Activated CD4-positive, alpha-beta T cell treated with anti-CD3 and anti-CD28 coated beads, Interleukin-2, amount 10 ng/mL, durations not matched to agents 7 days and 5 days (primary cell): ENCODE measurements at regions not wholly inside any gene's neighbourhood (a gene's known extent, or its start where the extent isn't known, plus 50 kb on each side); places are given as distances from the start of the nearest gene placed in this dataset.
"Not testable (repeated sequence)": the region's sequence is repeated elsewhere in the genome, so short reads cannot be mapped to it uniquely, and the experiment has no call there.

Experiments used
- CTCF ChIA-PET: fragments of 350-600 bp; sonication (Branson Sonifier 250); formaldehyde crosslinking; loops from one replicate; lab custom pipeline; 2021; ENCODE audit warnings: antibody characterized with exemption; lab: Charles Lee
- POLR2A ChIA-PET: fragments of 350-600 bp; sonication (Branson Sonifier 250); formaldehyde crosslinking; loops from one replicate; lab custom pipeline; 2021; ENCODE audit warnings: antibody characterized with exemption; lab: Charles Lee
- DNase-seq: peaks from one replicate; pipeline ENCODE4 v3.0.0-alpha.2; 2020
- H3K27ac Mint-ChIP-seq: one replicate; pipeline ENCODE4 v1.8.0; 2021; ENCODE audit warnings: mild to moderate bottlenecking, moderate library complexity, mixed read lengths
- H3K27me3 Mint-ChIP-seq: one replicate; pipeline ENCODE4 v1.8.0; 2021; ENCODE audit warnings: mixed read lengths
- H3K36me3 Mint-ChIP-seq: one replicate; pipeline ENCODE4 v1.8.0; 2021; ENCODE audit warnings: low read depth, mixed read lengths
- H3K4me1 Mint-ChIP-seq: one replicate; pipeline ENCODE4 v1.8.0; 2021; ENCODE audit warnings: mixed read lengths
- H3K4me3 Mint-ChIP-seq: one replicate; pipeline ENCODE4 v1.8.0; 2021; ENCODE audit warnings: mild to moderate bottlenecking, moderate library complexity, mixed read lengths
- H3K9me3 Mint-ChIP-seq: one replicate; pipeline ENCODE4 v1.8.0; 2021; ENCODE audit warnings: mixed read lengths

- Mint-ChIP-seq H3K4me1 (no peaks in the 10 kb centered on the region), H3K27ac (no peak overlapping the region), H3K36me3 (no peaks in the 10 kb centered on the region), H3K27me3 (no peaks in the 10 kb centered on the region), H3K9me3 (no peaks in the 10 kb centered on the region), H3K4me3 (no peak overlapping the region)
- CTCF ChIA-PET: no interaction called here
- POLR2A ChIA-PET: no interaction called here
- no peak for DNase-seq
Observed at GRCh38 chr16:54879681-54880080, 51.0 kb upstream of the IRX5 start.

- no peak for DNase-seq
- Mint-ChIP-seq H3K4me1 (no peaks in the 10 kb centered on the region), H3K36me3 (no peaks in the 10 kb centered on the region), H3K27me3 (no peaks in the 10 kb centered on the region), H3K9me3 (no peaks in the 10 kb centered on the region), H3K4me3 (no peak overlapping the region), H3K27ac (no peak overlapping the region)
- ChIA-PET POLR2A (no interaction called here), CTCF (no interaction called here)
Observed at GRCh38 chr16:54878301-54878700, 52.4 kb upstream of the IRX5 start.

GRCh38 chr16:54875443-54875842 lies 55.2 kb upstream of the IRX5 start:
- no peaks in the 10 kb centered on the region for H3K4me1 Mint-ChIP-seq
- no peak overlapping the region for H3K4me3 Mint-ChIP-seq
- H3K27me3 Mint-ChIP-seq: no peaks in the 10 kb centered on the region
- CTCF ChIA-PET: no interaction called here
- no peaks in the 10 kb centered on the region for H3K9me3 Mint-ChIP-seq
- no peaks in the 10 kb centered on the region for H3K36me3 Mint-ChIP-seq
- POLR2A ChIA-PET: no interaction called here
- no peak for DNase-seq
- no peak overlapping the region for H3K27ac Mint-ChIP-seq

GRCh38 chr16:54873716-54874373 lies 56.8 kb upstream of the IRX5 start:
- DNase-seq, H3K4me3 Mint-ChIP-seq, CTCF ChIA-PET, H3K27ac Mint-ChIP-seq, POLR2A ChIA-PET, H3K27me3 Mint-ChIP-seq, H3K36me3 Mint-ChIP-seq, H3K9me3 Mint-ChIP-seq, H3K4me1 Mint-ChIP-seq: not testable (repeated sequence)

DNA sequence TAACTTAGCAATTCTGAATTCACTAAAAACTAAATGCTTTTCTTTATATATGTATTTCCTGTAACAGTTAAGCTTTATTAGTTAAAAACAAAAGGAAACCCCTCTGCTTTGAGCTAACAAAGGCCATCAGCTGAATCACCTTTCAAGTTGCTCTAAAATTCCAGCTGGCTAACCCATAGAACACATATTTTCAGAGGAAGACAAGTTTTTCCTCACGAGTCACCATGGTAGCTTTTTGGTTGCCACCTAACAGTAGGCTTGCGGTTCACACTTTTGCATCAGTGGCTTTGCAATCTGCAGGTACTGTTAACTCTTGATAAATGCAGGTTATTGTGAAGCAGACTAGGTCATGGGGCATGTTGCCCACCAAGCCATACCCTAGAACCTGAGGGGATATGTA lies 57.6 kb upstream of the IRX5 start:
- H3K27ac Mint-ChIP-seq: no peak overlapping the region
- no peaks in the 10 kb centered on the region for H3K36me3 Mint-ChIP-seq
- no peaks in the 10 kb centered on the region for H3K4me1 Mint-ChIP-seq
- H3K9me3 Mint-ChIP-seq: no peaks in the 10 kb centered on the region
- DNase-seq: no peak
- no peak overlapping the region for H3K4me3 Mint-ChIP-seq
- POLR2A ChIA-PET: no interaction called here
- no peaks in the 10 kb centered on the region for H3K27me3 Mint-ChIP-seq
- CTCF ChIA-PET: interaction anchor here (0.6 kb wide), 1 partner anchor 8 kb away, joined by 3 read pairs; no protein-coding TSS in a partner anchor

GRCh38 chr16:54870151-54870550 lies 60.5 kb upstream of the IRX5 start:
- Mint-ChIP-seq H3K36me3 (no peaks in the 10 kb centered on the region), H3K27me3 (no peaks in the 10 kb centered on the region), H3K4me3 (no peak overlapping the region), H3K27ac (no peak overlapping the region), H3K4me1 (no peaks in the 10 kb centered on the region), H3K9me3 (peaks cover 3% of the 10 kb centered on the region)
- DNase-seq: no peak
- POLR2A ChIA-PET: no interaction called here
- CTCF ChIA-PET: no interaction called here

DNA sequence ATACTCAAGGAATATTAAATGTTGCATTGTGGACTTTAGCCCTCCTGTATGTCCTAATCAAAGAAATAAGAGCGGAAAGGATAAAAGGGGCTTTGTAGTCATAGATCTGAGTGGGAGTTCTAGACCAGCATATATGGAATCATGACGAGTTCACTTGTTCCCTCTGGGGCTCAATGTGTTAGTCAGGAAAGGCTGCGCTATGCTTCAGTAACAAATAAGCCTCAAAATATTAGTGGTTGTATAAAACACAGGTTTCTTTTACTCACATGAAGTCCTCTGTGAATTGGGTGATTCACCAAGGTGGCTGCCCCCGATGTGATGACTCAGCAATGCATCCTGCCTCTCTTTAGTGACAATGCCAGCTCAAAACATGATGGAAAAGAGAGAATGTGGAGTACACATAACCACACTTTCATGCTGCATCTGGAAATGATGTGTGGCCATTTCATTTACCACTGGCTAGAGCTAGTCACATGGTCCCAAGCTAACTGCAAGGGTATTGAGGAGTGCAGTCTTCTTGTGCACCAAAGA lies 63.3 kb upstream of the IRX5 start:
- no peak overlapping the region for H3K4me3 Mint-ChIP-seq
- H3K36me3 Mint-ChIP-seq: no peaks in the 10 kb centered on the region
- ChIA-PET CTCF (no interaction called here), POLR2A (no interaction called here)
- no peak overlapping the region for H3K27ac Mint-ChIP-seq
- H3K27me3 Mint-ChIP-seq: no peaks in the 10 kb centered on the region
- no peak for DNase-seq
- peaks cover 3% of the 10 kb centered on the region for H3K9me3 Mint-ChIP-seq
- no peaks in the 10 kb centered on the region for H3K4me1 Mint-ChIP-seq

DNA sequence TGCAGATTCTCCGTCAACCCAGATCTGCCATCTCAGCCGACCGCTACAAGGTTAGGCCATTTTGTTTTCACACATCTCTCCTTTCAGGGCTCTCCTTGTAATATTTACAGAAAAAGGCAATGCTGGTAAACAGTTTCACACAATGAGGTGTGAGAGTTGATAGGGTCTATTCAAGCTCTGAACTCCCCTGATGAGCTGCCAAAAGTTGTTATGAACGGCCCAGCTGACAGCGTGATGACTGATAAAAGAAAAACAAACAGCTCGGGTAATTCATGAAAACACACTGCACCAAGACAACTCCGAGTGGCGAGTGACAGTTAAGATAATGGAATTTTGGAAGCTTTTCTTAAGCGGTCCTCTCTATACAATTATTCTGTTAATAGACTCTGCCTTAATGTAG lies 68.1 kb upstream of the IRX5 start:
- Mint-ChIP-seq H3K36me3 (no peaks in the 10 kb centered on the region), H3K4me1 (no peaks in the 10 kb centered on the region), H3K4me3 (no peak overlapping the region), H3K27ac (no peak overlapping the region), H3K27me3 (no peaks in the 10 kb centered on the region), H3K9me3 (peaks cover 3% of the 10 kb centered on the region)
- CTCF ChIA-PET: no interaction called here
- POLR2A ChIA-PET: no interaction called here
- no peak for DNase-seq

- no peaks in the 10 kb centered on the region for H3K27me3 Mint-ChIP-seq
- CTCF ChIA-PET: no interaction called here
- H3K9me3 Mint-ChIP-seq: peaks cover 3% of the 10 kb centered on the region
- POLR2A ChIA-PET: no interaction called here
- no peaks in the 10 kb centered on the region for H3K36me3 Mint-ChIP-seq
- no peak overlapping the region for H3K4me3 Mint-ChIP-seq
- H3K27ac Mint-ChIP-seq: no peak overlapping the region
- H3K4me1 Mint-ChIP-seq: no peaks in the 10 kb centered on the region
- no peak for DNase-seq
Observed at GRCh38 chr16:54856871-54857270, 73.8 kb upstream of the IRX5 start.

GRCh38 chr16:54847609-54848008 lies 83.1 kb upstream of the IRX5 start:
- Mint-ChIP-seq H3K27ac (no peak overlapping the region), H3K4me3 (no peak overlapping the region), H3K36me3 (no peaks in the 10 kb centered on the region), H3K27me3 (no peaks in the 10 kb centered on the region), H3K4me1 (peaks cover 2% of the 10 kb centered on the region), H3K9me3 (peaks cover 6% of the 10 kb centered on the region)
- CTCF ChIA-PET: no interaction called here
- DNase-seq: no peak
- POLR2A ChIA-PET: no interaction called here

DNA sequence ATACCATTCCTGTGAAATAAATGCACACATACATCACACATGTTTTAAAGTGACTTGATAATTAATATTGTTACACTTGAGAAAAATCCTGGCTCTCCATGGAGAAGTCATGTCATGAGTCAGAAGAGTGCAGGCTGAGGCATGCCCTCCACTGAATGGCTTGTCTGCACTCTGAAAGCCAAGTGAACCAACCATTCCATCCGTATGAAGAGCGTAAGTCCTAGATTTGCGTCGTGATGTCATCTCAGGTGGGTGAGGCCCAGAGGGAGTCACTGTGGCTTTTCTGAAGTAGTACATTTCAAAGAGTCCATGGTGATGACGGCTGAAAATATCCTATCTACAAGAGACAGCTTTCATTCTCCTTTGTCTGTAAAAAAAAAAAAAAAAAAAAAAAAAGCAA lies 83.5 kb upstream of the IRX5 start:
- Mint-ChIP-seq H3K36me3 (no peaks in the 10 kb centered on the region), H3K4me3 (no peak overlapping the region), H3K4me1 (peaks cover 2% of the 10 kb centered on the region), H3K9me3 (peaks cover 6% of the 10 kb centered on the region), H3K27ac (no peak overlapping the region), H3K27me3 (no peaks in the 10 kb centered on the region)
- no peak for DNase-seq
- ChIA-PET POLR2A (no interaction called here), CTCF (no interaction called here)

DNA sequence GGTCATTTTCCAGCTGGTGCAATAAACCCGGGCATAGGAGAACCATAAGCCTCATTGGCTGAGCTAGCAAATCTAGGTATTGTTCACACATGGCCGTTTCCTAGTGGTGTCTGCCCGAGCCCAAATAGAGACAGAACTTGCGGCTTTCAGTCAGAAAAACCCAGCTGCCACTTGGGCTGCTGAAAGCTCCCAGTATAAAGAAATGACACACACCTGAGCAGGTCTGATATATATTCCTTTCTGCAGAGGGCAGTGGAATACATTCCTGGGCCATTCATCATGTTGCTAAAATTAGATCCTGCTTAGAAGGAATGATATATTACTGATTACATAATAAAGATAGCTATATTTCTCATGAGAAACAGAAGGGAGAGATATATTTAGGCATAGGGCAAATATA lies 83.9 kb upstream of the IRX5 start:
- no peak for DNase-seq
- CTCF ChIA-PET: no interaction called here
- peaks cover 2% of the 10 kb centered on the region for H3K4me1 Mint-ChIP-seq
- H3K36me3 Mint-ChIP-seq: no peaks in the 10 kb centered on the region
- H3K4me3 Mint-ChIP-seq: no peak overlapping the region
- POLR2A ChIA-PET: no interaction called here
- H3K27ac Mint-ChIP-seq: no peak overlapping the region
- H3K9me3 Mint-ChIP-seq: peaks cover 6% of the 10 kb centered on the region
- H3K27me3 Mint-ChIP-seq: no peaks in the 10 kb centered on the region

DNA sequence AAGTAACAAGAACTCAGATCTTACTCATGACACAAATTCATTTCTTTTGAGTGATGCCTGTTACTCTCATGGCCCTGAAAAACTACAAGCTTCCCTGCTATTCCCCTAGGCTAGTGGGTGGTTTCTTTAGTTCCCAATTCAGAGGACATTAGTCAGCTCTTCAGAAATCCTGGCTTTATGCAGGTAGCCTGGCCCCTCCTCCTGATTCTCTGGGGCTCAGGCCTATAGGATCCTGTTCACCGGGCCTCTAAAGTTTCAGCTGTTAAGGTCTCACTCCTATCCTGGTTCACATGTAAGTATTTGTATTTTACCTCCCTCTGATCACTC lies 87.3 kb upstream of the IRX5 start:
- peaks cover 2% of the 10 kb centered on the region for H3K4me1 Mint-ChIP-seq
- H3K4me3 Mint-ChIP-seq: no peak overlapping the region
- POLR2A ChIA-PET: no interaction called here

DNA sequence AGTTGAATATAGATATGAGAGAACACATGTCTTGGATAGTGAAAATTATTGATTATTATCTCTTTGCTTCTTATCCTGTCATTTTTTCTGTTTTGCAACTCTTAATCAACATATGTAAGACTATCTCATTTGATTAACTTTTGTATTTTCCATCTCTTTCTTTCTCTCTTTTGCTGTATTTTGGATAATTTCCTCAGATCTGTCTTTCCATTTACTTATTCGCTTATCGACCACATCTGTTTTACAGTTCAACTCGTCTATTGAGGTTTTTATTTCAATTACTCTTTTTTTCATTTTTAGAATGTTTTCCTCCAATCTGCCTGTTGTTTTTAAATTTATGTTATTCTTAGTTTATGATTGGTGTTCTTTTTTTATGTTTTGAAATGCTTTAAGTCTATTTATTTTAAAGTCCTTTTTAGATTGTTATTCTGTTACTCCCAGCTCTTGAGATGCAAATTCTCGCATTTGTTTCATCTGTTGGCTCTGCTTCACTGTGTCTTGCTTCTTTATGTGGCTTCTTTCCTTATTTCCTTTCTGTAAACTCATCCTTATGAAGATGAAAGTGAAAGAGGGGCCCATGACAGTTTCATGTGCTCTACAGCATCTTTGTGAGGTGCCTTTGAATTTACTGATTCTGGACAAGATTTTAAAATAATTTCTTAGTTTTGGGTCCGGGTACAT lies 87.8 kb upstream of the IRX5 start:
- H3K4me3 Mint-ChIP-seq: no peak overlapping the region

More for the DNA sequence above, 87.3 kb upstream of the IRX5 start:
- H3K9me3 Mint-ChIP-seq: peaks cover 6% of the 10 kb centered on the region
- H3K36me3 Mint-ChIP-seq: no peaks in the 10 kb centered on the region
- H3K27ac Mint-ChIP-seq: no peak overlapping the region
- no peaks in the 10 kb centered on the region for H3K27me3 Mint-ChIP-seq
- no peak for DNase-seq
- CTCF ChIA-PET: no interaction called here

More for the DNA sequence above, 87.8 kb upstream of the IRX5 start:
- DNase-seq: no peak
- Mint-ChIP-seq H3K27ac (no peak overlapping the region), H3K4me1 (peaks cover 2% of the 10 kb centered on the region), H3K27me3 (no peaks in the 10 kb centered on the region), H3K36me3 (no peaks in the 10 kb centered on the region), H3K9me3 (peaks cover 6% of the 10 kb centered on the region)
- CTCF ChIA-PET: no interaction called here
- POLR2A ChIA-PET: no interaction called here
